ENCODE measurements at regions not wholly inside any gene's neighbourhood (a gene's known extent, or its start where the extent isn't known, plus 50 kb on each side); places are given as distances from the start of the nearest gene placed in this dataset.

GRCh38 chr2:16931441-16931840 lies 265.8 kb upstream of the CYRIA start:
- CTCF ChIA-PET: no interaction called here
- Histone ChIP-seq H3K9me3 (no peaks in the 10 kb centered on the region), H3F3A (replicated peaks; ENCODE audit: insufficient read depth) (no peaks in the 10 kb centered on the region), H3K27ac (ENCODE audit: low read depth in 2 of 2, low read length in 1 of 2) (no peak overlapping the region), H3K79me2 (ENCODE audit: insufficient read depth) (no peaks in the 10 kb centered on the region), H3K9ac (no peak overlapping the region), H3K4me3 (ENCODE audit: low read depth in 2 of 2, low read length in 1 of 2) (no peak overlapping the region), H3K9me2 (no peaks in the 10 kb centered on the region), H3K27me3 (ENCODE audit: insufficient read depth) (no peaks in the 10 kb centered on the region), H3K4me2 (no peak overlapping the region), H3K4me1 (ENCODE audit: control insufficient read depth in 1 of 2, insufficient read depth in 2 of 2, low read depth in 1 of 2, low read length in 1 of 2) (peaks cover 0 to 19% of the 10 kb centered on the region in 2 experiments; a peak in 2 of 4 replicates), H2AFZ (ENCODE audit: low read depth) (no peak overlapping the region), H4K20me1 (ENCODE audit: insufficient read depth) (no peaks in the 10 kb centered on the region), H3K36me3 (replicated peaks in 1 of 2; ENCODE audit: control insufficient read depth in 1 of 2, insufficient read depth in 2 of 2, low read length in 1 of 2) (no peaks in the 10 kb centered on the region)
- WGBS (ENCODE audit: low lambda C conversion rate): 31% methylated on average over 4 of the region's 4 CpGs
- POLR2A ChIA-PET: no interaction called here
- TF ChIP-seq SIN3A (IDR thresholded peaks at IDR 0.05; ENCODE audit: borderline replicate concordance, low read depth, low read length) (no peak), TEAD4 (IDR thresholded peaks at IDR 0.05; ENCODE audit: borderline replicate concordance, insufficient read depth) (no peak), CHD2 (IDR thresholded peaks at IDR 0.05; ENCODE audit: low read length, partially characterized antibody) (no peak), EP300 (IDR thresholded peaks at IDR 0.05; ENCODE audit: borderline replicate concordance in 1 of 2, low read depth in 1 of 2, low read length in 1 of 2) (no peak)
- no peak for DNase-seq

- Histone ChIP-seq H3K79me2 (ENCODE audit: insufficient read depth) (no peaks in the 10 kb centered on the region), H3K4me2 (no peak overlapping the region), H3K4me1 (ENCODE audit: control insufficient read depth in 1 of 2, insufficient read depth in 2 of 2, low read depth in 1 of 2, low read length in 1 of 2) (peaks cover 0 to 5% of the 10 kb centered on the region in 2 experiments; a peak in 2 of 4 replicates), H3K9ac (no peak overlapping the region), H3K9me3 (no peaks in the 10 kb centered on the region), H3K36me3 (replicated peaks in 1 of 2; ENCODE audit: control insufficient read depth in 1 of 2, insufficient read depth in 2 of 2, low read length in 1 of 2) (no peaks in the 10 kb centered on the region), H3F3A (replicated peaks; ENCODE audit: insufficient read depth) (no peaks in the 10 kb centered on the region), H3K9me2 (no peaks in the 10 kb centered on the region), H3K27me3 (ENCODE audit: insufficient read depth) (no peaks in the 10 kb centered on the region), H4K20me1 (ENCODE audit: insufficient read depth) (no peaks in the 10 kb centered on the region), H3K27ac (ENCODE audit: low read depth in 2 of 2, low read length in 1 of 2) (no peak overlapping the region), H2AFZ (ENCODE audit: low read depth) (no peak overlapping the region), H3K4me3 (ENCODE audit: low read depth in 2 of 2, low read length in 1 of 2) (no peak overlapping the region)
- no peak for TF ChIP-seq POLR2AphosphoS5 (IDR thresholded peaks at IDR 0.05; ENCODE audit: low read depth, low read length)
- no peak for TF ChIP-seq USF2 (IDR thresholded peaks at IDR 0.05; ENCODE audit: borderline replicate concordance, low read depth, low read length)
- TF ChIP-seq YY1 (IDR thresholded peaks at IDR 0.05; ENCODE audit: low read depth): no peak
- no peak for TF ChIP-seq TCF12 (IDR thresholded peaks at IDR 0.05)
- TF ChIP-seq FOXM1 (IDR thresholded peaks at IDR 0.05; ENCODE audit: low read depth): no peak
- no peak for TF ChIP-seq JUND (IDR thresholded peaks at IDR 0.05)
- TF ChIP-seq SMC3 (IDR thresholded peaks at IDR 0.05; ENCODE audit: low read depth, low read length): no peak
- no peak for TF ChIP-seq GATA2 (CRISPR knock-in tag; IDR thresholded peaks at IDR 0.05)
- TF ChIP-seq PBX3 (IDR thresholded peaks at IDR 0.05): no peak
- POLR2A ChIA-PET: no interaction called here
- DNase-seq: no peak
- CTCF ChIA-PET: no interaction called here
- 39% methylated on average over 1 of the region's 1 CpG for WGBS (ENCODE audit: low lambda C conversion rate)
These were observed 261.8 kb upstream of the CYRIA start for GRCh38 chr2:16927398-16927797.
